AG09309 (cell line): ENCODE measurements at regions not wholly inside any gene's neighbourhood (a gene's known extent, or its start where the extent isn't known, plus 50 kb on each side); places are given as distances from the start of the nearest gene placed in this dataset.

Experiments
- DNase-seq: peaks from one replicate; pipeline ENCODE4 v3.0.0-alpha.2; 2010; ENCODE audit warnings: low read depth
- H3K4me3 ChIP-seq: 2 replicates; pipeline ENCODE4 v1.5.1; 2011; ENCODE audit warnings: mild to moderate bottlenecking, low read depth, low read length, moderate library complexity; ENCODE audit not compliant: control insufficient read depth
- TF ChIP-seq, protein P1 (sequence below): IDR thresholded peaks from 2 replicates; pipeline ENCODE4 v1.5.1; 2011; ENCODE audit warnings: mild to moderate bottlenecking, low read depth, low read length, inconsistent platforms; ENCODE audit not compliant: insufficient read depth, control insufficient read depth; ENCODE audit errors: missing control alignments

DNA sequence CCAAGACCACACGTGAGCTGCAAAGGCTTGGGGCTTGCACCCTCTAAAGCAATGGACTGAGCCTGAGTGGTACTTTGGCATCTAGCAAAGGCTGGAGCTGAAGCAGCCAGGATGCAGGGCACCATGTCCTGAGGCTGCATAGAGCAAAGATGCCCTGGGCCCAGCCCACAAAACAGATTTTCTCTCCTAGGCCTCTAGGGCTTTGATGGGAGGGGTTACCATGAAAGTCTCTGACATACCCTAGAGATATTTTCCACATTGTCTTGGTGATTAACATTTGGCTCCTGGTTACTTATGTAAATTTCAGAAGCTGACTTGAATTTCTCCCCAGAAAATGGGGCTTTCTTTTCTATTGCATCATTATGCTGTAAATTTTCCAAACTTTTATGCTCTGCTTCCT is 438.3 kb downstream of the SLC16A7 start:
- DNase-seq: no peak
- TF ChIP-seq, protein P1, sequence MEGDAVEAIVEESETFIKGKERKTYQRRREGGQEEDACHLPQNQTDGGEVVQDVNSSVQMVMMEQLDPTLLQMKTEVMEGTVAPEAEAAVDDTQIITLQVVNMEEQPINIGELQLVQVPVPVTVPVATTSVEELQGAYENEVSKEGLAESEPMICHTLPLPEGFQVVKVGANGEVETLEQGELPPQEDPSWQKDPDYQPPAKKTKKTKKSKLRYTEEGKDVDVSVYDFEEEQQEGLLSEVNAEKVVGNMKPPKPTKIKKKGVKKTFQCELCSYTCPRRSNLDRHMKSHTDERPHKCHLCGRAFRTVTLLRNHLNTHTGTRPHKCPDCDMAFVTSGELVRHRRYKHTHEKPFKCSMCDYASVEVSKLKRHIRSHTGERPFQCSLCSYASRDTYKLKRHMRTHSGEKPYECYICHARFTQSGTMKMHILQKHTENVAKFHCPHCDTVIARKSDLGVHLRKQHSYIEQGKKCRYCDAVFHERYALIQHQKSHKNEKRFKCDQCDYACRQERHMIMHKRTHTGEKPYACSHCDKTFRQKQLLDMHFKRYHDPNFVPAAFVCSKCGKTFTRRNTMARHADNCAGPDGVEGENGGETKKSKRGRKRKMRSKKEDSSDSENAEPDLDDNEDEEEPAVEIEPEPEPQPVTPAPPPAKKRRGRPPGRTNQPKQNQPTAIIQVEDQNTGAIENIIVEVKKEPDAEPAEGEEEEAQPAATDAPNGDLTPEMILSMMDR: no peak
- no peak overlapping the region for H3K4me3 ChIP-seq

DNA sequence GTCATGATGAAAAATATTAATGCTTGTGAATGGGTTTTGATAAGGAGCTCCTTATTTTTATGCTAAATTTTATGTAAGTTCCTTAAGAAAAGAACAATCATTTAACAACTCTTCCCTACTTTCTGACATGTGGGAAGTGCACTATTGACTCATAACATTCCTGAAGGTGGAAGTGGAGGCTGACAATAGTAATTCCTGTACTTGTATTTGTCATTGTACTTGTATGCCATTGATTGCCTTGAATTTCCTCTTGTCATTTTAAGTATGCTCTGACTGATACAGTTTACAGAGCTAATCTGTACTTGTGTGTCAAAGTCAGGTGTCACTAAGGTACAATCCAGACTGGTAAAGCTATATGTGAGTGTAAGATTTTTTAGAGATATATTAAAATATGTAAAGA is 440.0 kb downstream of the SLC16A7 start:
- H3K4me3 ChIP-seq: no peak overlapping the region
- TF ChIP-seq, protein P1: no peak
- no peak for DNase-seq

DNA sequence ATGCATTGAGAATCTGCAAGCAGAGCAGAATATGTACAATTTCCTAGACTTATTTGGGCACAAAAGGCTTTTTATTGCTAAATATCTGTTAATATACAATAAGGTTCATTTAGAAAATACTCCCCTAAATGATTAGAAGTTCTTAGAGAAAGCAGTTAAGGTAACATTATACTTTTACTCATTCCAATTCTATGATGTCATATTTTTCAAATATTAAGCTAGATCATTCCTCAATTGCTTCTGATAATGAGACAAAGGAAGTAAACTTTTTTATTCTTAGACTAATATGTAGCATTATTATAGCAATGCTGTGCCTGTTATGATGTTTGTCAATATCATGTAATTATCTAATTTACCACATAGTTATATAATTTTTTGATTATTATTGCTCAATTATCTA is 447.0 kb downstream of the SLC16A7 start:
- no peak for DNase-seq
- H3K4me3 ChIP-seq: no peak overlapping the region

DNA sequence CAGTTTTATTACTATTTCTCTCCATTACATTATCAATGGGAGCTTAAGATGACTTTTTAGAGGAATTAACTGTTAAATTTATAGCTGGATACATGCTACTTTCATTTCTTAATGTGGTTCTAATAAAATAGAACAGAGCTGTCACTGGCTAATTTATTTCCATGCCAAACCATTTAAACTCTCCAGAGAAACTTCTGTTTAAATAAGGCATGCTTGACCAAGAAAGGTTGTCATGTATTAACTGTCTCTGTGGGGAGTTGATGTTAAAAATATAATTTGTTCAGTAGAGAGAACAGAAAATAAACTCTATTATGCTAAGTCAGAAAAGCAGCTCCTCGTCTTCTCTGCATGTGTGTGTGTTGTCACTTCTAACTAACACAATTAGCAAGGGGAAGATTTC is 447.4 kb downstream of the SLC16A7 start:
- H3K4me3 ChIP-seq: no peak overlapping the region
- DNase-seq: no peak
- TF ChIP-seq, protein P1: no peak

More for the DNA sequence above, 447.0 kb downstream of the SLC16A7 start:
- TF ChIP-seq, protein P1: no peak

DNA sequence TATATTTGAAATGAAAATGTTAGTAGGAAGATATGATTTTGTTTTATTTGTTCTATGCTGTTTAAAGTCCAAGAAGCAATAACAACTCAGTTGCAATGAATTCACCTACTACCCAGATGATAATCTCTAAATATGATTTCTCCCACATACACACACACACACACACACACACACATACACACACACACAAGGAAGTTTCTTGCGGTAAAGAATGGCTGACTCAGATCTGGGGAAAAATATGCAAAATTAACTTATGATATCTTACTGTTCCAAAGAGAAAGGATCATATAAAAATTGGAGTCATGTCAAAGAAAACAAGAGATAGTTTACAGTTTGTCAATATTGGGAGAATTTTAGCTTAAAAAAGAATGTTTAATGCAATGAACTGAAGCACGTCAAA is 456.7 kb downstream of the SLC16A7 start:
- H3K4me3 ChIP-seq: no peak overlapping the region
- TF ChIP-seq, protein P1: no peak
- DNase-seq: no peak

DNA sequence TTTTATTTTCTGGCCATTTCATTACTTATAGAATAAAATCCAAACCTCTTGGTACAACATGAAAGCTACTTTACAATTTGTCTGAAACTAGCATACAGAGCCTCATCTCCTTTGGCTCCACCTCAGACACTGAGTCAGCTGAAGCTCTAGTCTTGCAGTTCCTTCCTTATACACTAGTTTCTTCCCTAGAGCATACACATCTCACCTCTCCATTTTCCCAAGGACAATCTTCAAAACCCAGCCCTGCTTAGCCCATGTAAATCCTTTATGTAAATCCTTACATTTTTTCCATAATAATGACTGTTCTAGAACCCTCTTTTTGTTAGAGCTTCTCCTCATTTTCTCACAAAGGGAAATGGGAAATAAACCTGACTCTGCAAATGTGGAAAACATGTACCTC is 463.4 kb downstream of the SLC16A7 start:
- TF ChIP-seq, protein P1: no peak
- DNase-seq: no peak
- H3K4me3 ChIP-seq: no peak overlapping the region

DNA sequence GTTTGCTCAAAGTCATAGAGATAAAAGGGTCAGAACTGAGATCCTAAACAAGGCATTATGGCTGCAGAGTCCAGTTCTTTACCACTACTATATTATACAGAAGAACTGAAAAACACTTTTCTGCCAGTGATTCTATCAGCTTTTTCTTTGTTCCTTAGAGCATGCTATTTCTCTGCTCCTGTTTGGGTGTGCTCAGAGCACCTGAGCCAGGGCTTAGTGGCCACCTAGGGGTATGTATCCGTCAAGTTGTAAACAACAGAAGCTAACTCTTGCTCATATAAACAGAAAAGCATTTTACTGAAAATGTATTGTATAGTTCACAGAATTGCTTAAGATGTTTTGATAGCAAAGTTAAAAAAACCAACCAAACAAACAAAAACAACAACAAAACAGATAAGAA is 470.8 kb downstream of the SLC16A7 start:
- no peak overlapping the region for H3K4me3 ChIP-seq
- DNase-seq: no peak
- TF ChIP-seq, protein P1: no peak
